Endodermal cell (in vitro differentiated cells): ENCODE measurements at regions not wholly inside any gene's neighbourhood (a gene's known extent, or its start where the extent isn't known, plus 50 kb on each side); places are given as distances from the start of the nearest gene placed in this dataset.
A peak's percentile ranks its signal among the peaks of the same experiment; 100 is the strongest.

ENCODE experiments used
- DNase-seq: peaks from one replicate; pipeline ENCODE4 v3.0.0-alpha.2; 2017
- H3K27ac ChIP-seq: 2 replicates; pipeline ENCODE4 v1.5.1; 2013; ENCODE audit warnings: mild to moderate bottlenecking, low read depth, low read length, moderate library complexity
- H3K27me3 ChIP-seq: 2 replicates; pipeline ENCODE4 v1.6.1; 2013; ENCODE audit warnings: mild to moderate bottlenecking, low read length, moderate library complexity; ENCODE audit not compliant: insufficient read depth, control insufficient read depth, poor library complexity, severe bottlenecking
- H3K36me3 ChIP-seq: 2 replicates; pipeline ENCODE4 v1.7.0; 2013; ENCODE audit warnings: mild to moderate bottlenecking, low read length, moderate library complexity; ENCODE audit not compliant: control insufficient read depth, insufficient read depth
- H3K4me1 ChIP-seq: one replicate; pipeline ENCODE4 v1.7.0; 2013; ENCODE audit warnings: low read length; ENCODE audit not compliant: control insufficient read depth, insufficient read depth
- H3K4me3 ChIP-seq: 2 replicates; pipeline ENCODE4 v1.5.1; 2013; ENCODE audit warnings: mild to moderate bottlenecking, low read length, moderate library complexity
- H3K9ac ChIP-seq: 2 replicates; pipeline ENCODE4 v1.6.1; 2013; ENCODE audit warnings: mild to moderate bottlenecking, low read length, moderate library complexity; ENCODE audit not compliant: poor library complexity, severe bottlenecking; ENCODE audit errors: extremely low read depth
- H3K9me3 ChIP-seq: 2 replicates; pipeline ENCODE4 v1.6.1; 2013; ENCODE audit warnings: mild to moderate bottlenecking, low read length, moderate library complexity; ENCODE audit not compliant: control insufficient read depth
- H3K27ac Mint-ChIP-seq: 2 replicates; pipeline ENCODE4 v1.8.0; 2020; ENCODE audit warnings: mixed read lengths
- H3K27me3 Mint-ChIP-seq: 2 replicates; pipeline ENCODE4 v1.8.0; 2021; ENCODE audit warnings: mild to moderate bottlenecking, mixed read lengths; ENCODE audit not compliant: insufficient read depth
- H3K36me3 Mint-ChIP-seq: 2 replicates; pipeline ENCODE4 v1.8.0; 2020; ENCODE audit warnings: low read depth, mixed read lengths
- H3K4me1 Mint-ChIP-seq: 2 replicates; pipeline ENCODE4 v1.8.0; 2020; ENCODE audit warnings: mixed read lengths
- H3K4me3 Mint-ChIP-seq: 2 replicates; pipeline ENCODE4 v1.8.0; 2020; ENCODE audit warnings: mild to moderate bottlenecking, moderate library complexity, mixed read lengths
- H3K9me3 Mint-ChIP-seq: 2 replicates; pipeline ENCODE4 v1.8.0; 2020; ENCODE audit warnings: mild to moderate bottlenecking, mixed read lengths
- WGBS, 2 experiments: methylation state at CpG; one replicate each; pipeline versions ENCODE4 v1.1.5 to v1.1.7; 2013; ENCODE audit warnings: missing lambda C conversion rate in 2 of 2, mixed read lengths in 1 of 2; ENCODE audit not compliant: insufficient coverage in 1 of 2, insufficient read length in 1 of 2; 5-methylcytosine and 5-hydroxymethylcytosine counted together
- TF ChIP-seq, protein P1 (sequence below): fragments of 200-600 bp; sonication (generic); conservative IDR thresholded peaks from 2 replicates; pipeline ENCODE4 v1.5.0; 2021; ENCODE audit warnings: antibody characterized with exemption, mild to moderate bottlenecking

DNA sequence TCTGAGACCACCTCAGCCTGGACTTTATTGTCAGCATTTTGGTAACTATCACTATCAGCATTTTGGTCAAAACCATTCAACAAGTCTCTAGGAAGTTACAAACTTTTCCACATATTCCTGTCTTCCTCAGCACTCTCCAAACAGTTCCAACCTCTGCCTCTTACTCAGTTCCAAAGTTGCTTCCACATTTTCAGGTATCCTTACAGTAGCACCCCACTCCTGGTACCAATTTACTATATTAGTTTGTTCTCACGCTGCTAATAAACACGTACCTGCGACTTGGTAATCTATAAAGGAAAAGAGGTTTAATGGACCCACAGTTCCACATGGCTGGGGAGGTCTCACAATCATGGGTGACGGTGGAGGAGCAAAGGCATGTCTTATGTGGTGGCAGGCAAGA lies 551.3 kb downstream of the DMRTA1 start:
- Mint-ChIP-seq H3K36me3 (peaks cover 8% of the 10 kb centered on the region), H3K9me3 (peaks cover 32% of the 10 kb centered on the region), H3K27me3 (no peaks in the 10 kb centered on the region), H3K4me3 (no peak overlapping the region), H3K27ac (no peak overlapping the region), H3K4me1 (peaks cover 5% of the 10 kb centered on the region)
- Histone ChIP-seq H3K4me3 (peak overlapping the region; percentile 46), H3K27ac (no peak overlapping the region), H3K9me3 (peaks cover 29% of the 10 kb centered on the region), H3K4me1 (no peaks in the 10 kb centered on the region), H3K36me3 (no peaks in the 10 kb centered on the region), H3K9ac (no peak overlapping the region), H3K27me3 (no peaks in the 10 kb centered on the region)
- DNase-seq: no peak
- TF ChIP-seq, protein P1, sequence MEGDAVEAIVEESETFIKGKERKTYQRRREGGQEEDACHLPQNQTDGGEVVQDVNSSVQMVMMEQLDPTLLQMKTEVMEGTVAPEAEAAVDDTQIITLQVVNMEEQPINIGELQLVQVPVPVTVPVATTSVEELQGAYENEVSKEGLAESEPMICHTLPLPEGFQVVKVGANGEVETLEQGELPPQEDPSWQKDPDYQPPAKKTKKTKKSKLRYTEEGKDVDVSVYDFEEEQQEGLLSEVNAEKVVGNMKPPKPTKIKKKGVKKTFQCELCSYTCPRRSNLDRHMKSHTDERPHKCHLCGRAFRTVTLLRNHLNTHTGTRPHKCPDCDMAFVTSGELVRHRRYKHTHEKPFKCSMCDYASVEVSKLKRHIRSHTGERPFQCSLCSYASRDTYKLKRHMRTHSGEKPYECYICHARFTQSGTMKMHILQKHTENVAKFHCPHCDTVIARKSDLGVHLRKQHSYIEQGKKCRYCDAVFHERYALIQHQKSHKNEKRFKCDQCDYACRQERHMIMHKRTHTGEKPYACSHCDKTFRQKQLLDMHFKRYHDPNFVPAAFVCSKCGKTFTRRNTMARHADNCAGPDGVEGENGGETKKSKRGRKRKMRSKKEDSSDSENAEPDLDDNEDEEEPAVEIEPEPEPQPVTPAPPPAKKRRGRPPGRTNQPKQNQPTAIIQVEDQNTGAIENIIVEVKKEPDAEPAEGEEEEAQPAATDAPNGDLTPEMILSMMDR: no peak
- 95% methylated on average over 3 to 4 of the region's 4 CpGs for WGBS, 2 experiments

DNA sequence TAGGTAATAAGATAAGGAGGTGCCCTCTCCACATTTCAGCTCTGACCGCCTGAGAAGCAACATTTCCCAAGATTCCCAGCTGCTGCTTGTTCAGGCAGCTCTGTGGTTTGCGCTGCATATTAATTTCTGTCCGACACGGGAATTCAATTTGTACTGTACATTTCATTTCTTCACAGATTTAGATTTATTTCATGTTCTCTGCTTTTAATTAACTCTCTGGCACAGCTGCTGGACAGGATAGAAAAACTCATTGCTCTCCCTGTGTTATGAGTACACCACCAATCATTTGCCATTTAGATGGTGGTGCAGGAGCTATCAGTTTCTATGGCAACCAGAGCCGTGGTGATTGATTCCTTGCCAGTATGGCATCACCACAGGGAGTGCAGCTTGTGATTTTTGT lies 558.5 kb downstream of the DMRTA1 start:
- H3K4me3 ChIP-seq: no peak overlapping the region
- WGBS, 2 experiments: 79 to 91% methylated on average over 4 to 5 of the region's 5 CpGs
- peak; percentile 45 for DNase-seq
- Mint-ChIP-seq H3K27me3 (no peaks in the 10 kb centered on the region), H3K27ac (peak overlapping the region; percentile 71), H3K4me1 (peaks cover 31% of the 10 kb centered on the region), H3K36me3 (no peaks in the 10 kb centered on the region), H3K9me3 (no peaks in the 10 kb centered on the region), H3K4me3 (peak overlapping the region; percentile 12)
- H3K4me1 ChIP-seq: peaks cover 6% of the 10 kb centered on the region
- no peaks in the 10 kb centered on the region for H3K36me3 ChIP-seq
- H3K27ac ChIP-seq: no peak overlapping the region
- no peak overlapping the region for H3K9ac ChIP-seq
- H3K9me3 ChIP-seq: no peaks in the 10 kb centered on the region
- TF ChIP-seq, protein P1: no peak
- H3K27me3 ChIP-seq: no peaks in the 10 kb centered on the region

DNA sequence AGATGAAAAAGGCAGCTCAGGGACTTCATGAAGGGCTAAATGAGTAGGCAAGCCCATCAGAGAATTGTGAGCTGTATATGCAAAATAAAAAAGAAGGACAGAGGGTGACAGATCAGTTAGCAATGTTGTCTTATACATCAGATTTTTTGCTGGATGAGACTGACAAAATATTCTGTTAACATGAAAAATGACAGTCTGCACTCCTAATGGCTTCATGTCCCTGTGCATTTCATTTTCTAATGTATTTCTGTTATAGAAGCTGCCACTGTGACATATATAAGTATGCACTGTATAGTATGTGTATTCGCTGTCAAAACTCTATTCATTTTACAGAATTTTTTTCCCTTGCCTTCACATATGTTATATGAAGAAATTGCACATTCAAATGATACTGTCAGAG lies 559.5 kb downstream of the DMRTA1 start:
- H3K27me3 ChIP-seq: no peaks in the 10 kb centered on the region
- H3K4me1 ChIP-seq: peaks cover 6% of the 10 kb centered on the region
- no peak overlapping the region for H3K27ac Mint-ChIP-seq
- peaks cover 31% of the 10 kb centered on the region for H3K4me1 Mint-ChIP-seq
- no peaks in the 10 kb centered on the region for H3K36me3 Mint-ChIP-seq
- TF ChIP-seq, protein P1: no peak
- no peak for DNase-seq
- WGBS, 2 experiments: no CpG with 5 or more reads among the region's 1 CpG
- H3K9me3 Mint-ChIP-seq: no peaks in the 10 kb centered on the region
- no peaks in the 10 kb centered on the region for H3K36me3 ChIP-seq
- H3K9ac ChIP-seq: no peak overlapping the region
- H3K4me3 Mint-ChIP-seq: no peak overlapping the region
- H3K27me3 Mint-ChIP-seq: no peaks in the 10 kb centered on the region
- H3K27ac ChIP-seq: no peak overlapping the region
- H3K9me3 ChIP-seq: no peaks in the 10 kb centered on the region
- H3K4me3 ChIP-seq: no peak overlapping the region
